Colonic mucosa (tissue), 4 donors: ENCODE measurements at regions not wholly inside any gene's neighbourhood (a gene's known extent, or its start where the extent isn't known, plus 50 kb on each side); places are given as distances from the start of the nearest gene placed in this dataset.

ENCODE experiments used
- DNase-seq: peaks from one replicate; pipeline ENCODE4 v3.0.0-alpha.2; 2020
- H3K27ac ChIP-seq: fragments of 200-600 bp; one replicate; pipeline ENCODE4 v1.8.0; 2021
- H3K27me3 ChIP-seq: fragments of 200-600 bp; one replicate; pipeline ENCODE4 v1.8.0; 2021
- H3K36me3 ChIP-seq: fragments of 200-600 bp; one replicate; pipeline ENCODE4 v1.8.0; 2021
- H3K4me1 ChIP-seq: fragments of 200-600 bp; one replicate; pipeline ENCODE4 v1.8.0; 2021; ENCODE audit warnings: mild to moderate bottlenecking
- H3K4me3 ChIP-seq: fragments of 200-600 bp; one replicate; pipeline ENCODE4 v1.8.0; 2021
- H3K9ac ChIP-seq, 2 donors: one replicate each; pipeline ENCODE4 v1.7.0; 2013; ENCODE audit warnings: control low read depth in 2 of 2, low read depth in 2 of 2, low read length in 2 of 2
- H3K9me3 ChIP-seq: fragments of 200-600 bp; one replicate; pipeline ENCODE4 v1.8.0; 2021
- CTCF ChIP-seq: fragments of 200-600 bp; IDR thresholded peaks from one replicate; pipeline ENCODE4 v1.8.0; 2022; ENCODE audit warnings: antibody characterized with exemption, mild to moderate bottlenecking
- intact Hi-C: fragments of 100-400 bp; cut with DNase I; formaldehyde crosslinking; loops from one replicate; pipeline ENCODE4 v1.14.1; 2022
- donor health status: healthy.
- donor health status: DM: no; HTN: no; CAD: no.
- donor health status: DM: no; HTN: no; CAD: no.

GRCh38 chr4:1504595-1505500 is 98.6 kb upstream of the NKX1-1 start:
- no peaks in the 10 kb centered on the region for H3K9me3 ChIP-seq
- intact Hi-C loops, result no loop called here

GRCh38 chr4:1503583-1504471 is 97.6 kb upstream of the NKX1-1 start:
- intact Hi-C loops, result no loop called here
- Histone ChIP-seq H3K27me3 (no peaks in the 10 kb centered on the region), H3K27ac (no peak overlapping the region), H3K9ac (no peak overlapping the region), H3K36me3 (no peaks in the 10 kb centered on the region), H3K9me3 (no peaks in the 10 kb centered on the region), H3K4me1 (no peaks in the 10 kb centered on the region), H3K4me3 (no peak overlapping the region)
- TF ChIP-seq CTCF, result no peak
- DNase-seq, result no peak

More at GRCh38 chr4:1504595-1505500, 98.6 kb upstream of the NKX1-1 start:
- Histone ChIP-seq H3K27me3 (no peaks in the 10 kb centered on the region), H3K4me3 (no peak overlapping the region), H3K27ac (no peak overlapping the region), H3K9ac (no peak overlapping the region), H3K4me1 (no peaks in the 10 kb centered on the region), H3K36me3 (no peaks in the 10 kb centered on the region)
- no peak for TF ChIP-seq CTCF
- DNase-seq, result no peak

- no peak for DNase-seq
- no peak overlapping the region for H3K27ac ChIP-seq
- no peak for TF ChIP-seq CTCF
- H3K9ac ChIP-seq, result no peak overlapping the region
- H3K4me1 ChIP-seq, result no peaks in the 10 kb centered on the region
- intact Hi-C loops, result no loop called here
- H3K36me3 ChIP-seq, result no peaks in the 10 kb centered on the region
- no peaks in the 10 kb centered on the region for H3K9me3 ChIP-seq
- no peaks in the 10 kb centered on the region for H3K27me3 ChIP-seq
- no peak overlapping the region for H3K4me3 ChIP-seq
These were observed 96.7 kb upstream of the NKX1-1 start for GRCh38 chr4:1502976-1503375.

- no peak for DNase-seq
- no peak for TF ChIP-seq CTCF
These were observed 96.3 kb upstream of the NKX1-1 start for GRCh38 chr4:1502501-1502886.

GRCh38 chr4:1501754-1502500 is 95.7 kb upstream of the NKX1-1 start:
- Histone ChIP-seq H3K9ac (no peak overlapping the region), H3K4me1 (no peaks in the 10 kb centered on the region), H3K27ac (no peak overlapping the region), H3K4me3 (no peak overlapping the region), H3K36me3 (no peaks in the 10 kb centered on the region), H3K9me3 (no peaks in the 10 kb centered on the region), H3K27me3 (no peaks in the 10 kb centered on the region)
- TF ChIP-seq CTCF, result no peak
- intact Hi-C loops, result no loop called here
- DNase-seq, result no peak

More at GRCh38 chr4:1502501-1502886, 96.3 kb upstream of the NKX1-1 start:
- Histone ChIP-seq H3K27me3 (no peaks in the 10 kb centered on the region), H3K4me1 (no peaks in the 10 kb centered on the region), H3K9me3 (no peaks in the 10 kb centered on the region), H3K4me3 (no peak overlapping the region), H3K9ac (no peak overlapping the region), H3K36me3 (no peaks in the 10 kb centered on the region), H3K27ac (no peak overlapping the region)
- intact Hi-C loops, result no loop called here
